ENCODE measurements at regions not wholly inside any gene's neighbourhood (a gene's known extent, or its start where the extent isn't known, plus 50 kb on each side); places are given as distances from the start of the nearest gene placed in this dataset.

GRCh38 chr10:2981361-2981801 is 86.0 kb upstream of the PFKP start:
- DNase-seq (ENCODE audit: low read depth in 2 of 2): no peak

DNA sequence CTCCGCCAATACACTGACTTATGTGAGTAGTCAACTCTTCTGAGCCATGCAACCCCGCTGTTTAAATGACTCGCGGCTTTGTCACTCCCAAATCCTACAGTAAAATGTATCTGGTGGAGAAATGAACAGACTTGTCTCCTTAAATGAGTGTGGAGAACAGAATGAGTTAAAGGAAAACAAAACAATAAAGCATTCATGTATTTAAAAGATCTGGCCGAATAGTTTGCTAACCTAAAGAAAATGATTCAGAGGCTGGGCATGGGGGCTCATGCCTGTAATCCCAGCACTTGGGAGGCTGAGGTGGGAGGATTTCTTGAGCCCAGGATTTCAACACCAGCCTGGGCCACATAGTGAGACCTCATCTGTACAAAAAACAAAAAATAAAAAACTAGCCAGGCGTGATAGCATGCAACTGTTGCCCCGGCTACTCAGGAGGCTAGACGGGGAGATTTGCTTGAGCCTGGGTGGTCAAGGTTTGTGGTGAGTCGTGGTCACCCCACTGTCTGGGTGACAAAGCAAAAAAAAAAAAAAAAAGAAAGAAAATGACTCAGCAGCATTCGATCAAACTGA is 86.5 kb upstream of the PFKP start:
- DNase-seq (ENCODE audit: low read depth in 2 of 2): no peak

- DNase-seq (ENCODE audit: low read depth in 2 of 2): no peak
Observed at GRCh38 chr10:2980116-2980515, 87.2 kb upstream of the PFKP start.

GRCh38 chr10:2979306-2979705 is 88.0 kb upstream of the PFKP start:
- DNase-seq (ENCODE audit: low read depth in 2 of 2): no peak

GRCh38 chr10:2978574-2979273 is 88.6 kb upstream of the PFKP start:
- DNase-seq (ENCODE audit: low read depth in 2 of 2): no peak

DNA sequence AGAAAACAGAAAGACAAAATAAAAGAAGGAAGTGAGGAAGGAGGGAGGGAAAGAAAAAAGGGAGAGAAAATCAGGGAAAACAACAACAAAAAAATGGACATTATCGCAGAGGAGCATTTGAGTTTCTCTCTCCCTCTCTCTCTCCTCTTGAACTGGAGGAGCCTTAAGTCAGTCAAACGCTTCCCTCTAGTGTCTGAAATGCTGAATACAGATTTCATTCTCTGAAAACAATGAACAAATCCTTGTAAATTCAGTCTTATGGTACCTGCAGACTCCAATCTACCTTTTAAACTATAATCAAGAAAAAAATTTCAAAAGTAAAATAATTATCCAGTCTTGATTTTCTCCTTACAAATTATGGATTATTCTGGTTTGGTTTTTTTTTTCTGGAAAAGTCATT is 89.2 kb upstream of the PFKP start:
- DNase-seq (ENCODE audit: low read depth in 2 of 2): no peak

- DNase-seq (ENCODE audit: low read depth in 2 of 2): no peak
Observed at GRCh38 chr10:2974503-2975207, 92.7 kb upstream of the PFKP start.

DNA sequence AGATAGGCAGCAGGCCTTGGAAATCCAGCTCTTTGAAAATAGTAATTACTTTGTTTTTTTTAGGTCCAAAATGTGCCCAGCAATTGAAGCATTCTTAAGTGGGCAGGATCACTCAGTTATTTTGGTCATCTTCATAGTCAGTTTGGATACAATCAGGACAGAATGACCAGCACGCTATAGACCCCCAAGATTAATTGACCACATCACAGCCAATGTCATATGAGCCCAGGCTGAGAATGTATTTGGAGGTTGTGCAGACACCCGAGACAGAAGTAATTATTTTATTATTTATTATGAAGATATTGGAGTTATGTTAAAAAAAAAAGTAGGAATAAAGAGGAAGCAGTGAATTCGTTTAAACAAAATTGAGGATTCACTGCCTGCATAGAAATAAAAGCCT is 93.3 kb upstream of the PFKP start:
- DNase-seq (ENCODE audit: low read depth in 2 of 2): no peak

GRCh38 chr10:2972810-2973209 is 94.5 kb upstream of the PFKP start:
- no peak for DNase-seq (ENCODE audit: low read depth in 2 of 2)

- no peak for DNase-seq (ENCODE audit: low read depth in 2 of 2)
Observed at GRCh38 chr10:2972216-2972615, 95.1 kb upstream of the PFKP start.

- DNase-seq (ENCODE audit: low read depth in 2 of 2): no peak
Observed at GRCh38 chr10:2970190-2970823, 97.0 kb upstream of the PFKP start.

GRCh38 chr10:2968401-2969058 is 98.8 kb upstream of the PFKP start:
- DNase-seq (ENCODE audit: low read depth in 2 of 2): no peak

DNA sequence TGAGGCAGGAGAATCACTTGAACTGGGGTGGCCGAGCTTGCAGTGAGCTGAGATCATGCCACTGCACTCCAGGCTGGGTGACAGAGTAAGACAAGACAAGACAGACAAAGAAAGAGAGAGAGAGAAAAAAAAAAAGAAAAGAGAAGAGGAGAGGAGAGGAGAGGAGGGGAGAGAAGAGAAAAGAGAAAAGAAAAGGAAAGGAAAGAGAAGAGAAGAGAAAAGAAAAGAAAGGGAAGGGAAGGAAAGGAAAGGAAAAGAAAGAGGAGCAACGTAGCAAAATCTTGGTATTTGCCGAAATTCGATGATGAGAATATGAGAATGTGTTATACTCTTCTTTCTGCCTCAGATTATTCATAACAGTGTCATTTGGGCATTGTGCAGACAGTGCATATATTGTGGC is 101.2 kb upstream of the PFKP start:
- DNase-seq (ENCODE audit: low read depth in 2 of 2): no peak

- no peak for DNase-seq (ENCODE audit: low read depth in 2 of 2)
Observed at GRCh38 chr10:2964632-2965296, 102.6 kb upstream of the PFKP start.

DNA sequence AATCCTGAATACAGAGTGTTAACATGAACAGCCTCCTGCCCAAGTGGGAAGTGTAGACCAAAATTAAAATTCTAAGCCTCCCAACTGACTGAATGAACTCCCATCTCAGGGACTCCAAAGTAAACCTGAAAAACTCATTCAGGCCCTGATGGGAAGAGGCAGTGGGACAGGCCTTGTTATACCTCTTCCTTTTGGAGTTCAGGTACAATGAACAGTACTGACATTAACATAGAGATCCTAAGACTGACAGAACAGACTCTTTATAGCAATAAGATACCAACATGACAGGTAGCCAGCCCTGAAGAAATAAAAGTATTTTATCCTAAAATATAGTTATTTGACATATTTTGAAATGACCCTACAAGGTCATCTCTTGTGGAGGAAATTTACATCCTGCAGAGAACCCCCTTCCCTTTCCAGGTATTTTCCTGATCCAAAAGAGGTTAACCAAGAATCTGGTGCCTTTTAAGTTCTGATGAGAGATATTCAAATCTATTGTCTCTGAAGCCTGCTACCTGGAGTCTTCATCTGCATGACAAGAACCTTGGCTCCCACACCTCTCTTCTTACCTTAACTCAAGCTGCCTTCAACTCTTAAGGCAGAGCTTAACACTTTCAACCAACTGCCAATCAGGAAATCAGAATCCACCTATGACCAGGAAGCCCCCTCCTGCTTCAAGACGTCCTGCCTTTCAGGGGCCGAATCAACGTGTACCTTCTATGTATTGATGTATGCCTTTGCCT is 103.3 kb upstream of the PFKP start:
- DNase-seq (ENCODE audit: low read depth in 2 of 2): no peak

DNA sequence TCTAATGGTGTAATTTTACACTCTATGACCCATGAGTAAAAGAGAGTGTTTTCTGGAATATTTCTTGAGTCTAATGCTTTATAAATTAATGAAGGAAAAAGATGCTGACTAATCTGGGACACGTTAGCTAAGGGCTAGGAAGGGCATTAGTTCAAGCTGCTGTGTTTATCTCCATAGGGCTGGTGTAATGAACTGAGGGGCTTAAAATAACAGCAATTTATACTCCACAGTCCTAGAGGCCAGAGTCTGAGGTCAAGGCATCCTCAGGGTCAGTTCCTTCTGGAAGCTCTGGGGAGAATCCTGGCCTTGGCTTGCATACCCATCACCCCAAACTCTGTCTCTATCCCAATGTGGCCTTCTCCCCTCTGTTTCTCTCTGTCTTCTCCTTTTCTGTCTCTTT is 105.2 kb upstream of the PFKP start:
- DNase-seq (ENCODE audit: low read depth in 2 of 2): no peak

GRCh38 chr10:2958659-2959058 is 108.7 kb upstream of the PFKP start:
- no peak for DNase-seq (ENCODE audit: low read depth in 2 of 2)

DNA sequence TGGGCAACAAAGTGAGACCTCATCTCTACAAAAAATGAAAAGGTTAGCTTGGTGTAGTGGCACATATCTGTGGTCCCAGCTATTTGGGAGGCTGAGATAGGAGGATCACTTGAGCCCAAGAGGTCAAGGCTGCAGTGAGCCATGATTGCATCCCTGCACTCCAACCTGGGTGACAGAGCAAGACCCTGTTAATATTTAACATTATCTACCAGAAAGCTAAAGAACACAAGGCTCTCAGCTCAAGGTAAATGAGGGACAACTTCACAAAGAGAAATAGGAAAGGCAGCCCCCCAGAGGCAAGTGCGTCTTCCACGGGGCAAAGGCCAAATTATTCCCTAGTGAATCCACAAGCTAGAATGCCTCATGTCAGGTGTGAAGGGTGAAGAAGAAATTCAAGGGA is 109.6 kb upstream of the PFKP start:
- DNase-seq (ENCODE audit: low read depth in 2 of 2): no peak

- no peak for DNase-seq (ENCODE audit: low read depth in 2 of 2)
Observed at GRCh38 chr10:2955064-2955463, 112.3 kb upstream of the PFKP start.

GRCh38 chr10:2953495-2953894 is 113.9 kb upstream of the PFKP start:
- DNase-seq (ENCODE audit: low read depth in 2 of 2): no peak

- no peak for DNase-seq (ENCODE audit: low read depth in 2 of 2)
Observed at GRCh38 chr10:2951235-2951835, 116.0 kb upstream of the PFKP start.

Data from stimulated activated CD4-positive, alpha-beta T cell treated with anti-CD3 and anti-CD28 coated beads, Interleukin-4, amount 100 ng/mL, for 48 hours (primary cell).